ELR (cell line): ENCODE measurements at regions not wholly inside any gene's neighbourhood (a gene's known extent, or its start where the extent isn't known, plus 50 kb on each side); places are given as distances from the start of the nearest gene placed in this dataset.
A peak's percentile ranks its signal among the peaks of the same experiment; 100 is the strongest.

ENCODE experiments used
- DNase-seq: peaks from one replicate; pipeline ENCODE4 v3.0.0-alpha.2; 2015; ENCODE audit warnings: low read depth

GRCh38 chr21:25422610-25423608 lies 184.4 kb downstream of the MRPL39 start:
- DNase-seq: no peak

- DNase-seq: peak; percentile 77
These were observed 185.8 kb downstream of the MRPL39 start for GRCh38 chr21:25421321-25422028.

- DNase-seq: no peak
These were observed 186.4 kb downstream of the MRPL39 start for GRCh38 chr21:25420831-25421230.

GRCh38 chr21:25416669-25417068 lies 190.6 kb downstream of the MRPL39 start:
- DNase-seq: no peak

GRCh38 chr21:25412100-25412499 lies 195.2 kb downstream of the MRPL39 start:
- DNase-seq: peak; percentile 37

- no peak for DNase-seq
These were observed 197.3 kb downstream of the MRPL39 start for GRCh38 chr21:25409978-25410377.

- DNase-seq: no peak
These were observed 198.6 kb downstream of the MRPL39 start for GRCh38 chr21:25408666-25409065.

GRCh38 chr21:25406887-25407579 lies 200.2 kb downstream of the MRPL39 start:
- DNase-seq: no peak

- no peak for DNase-seq
These were observed 201.3 kb downstream of the MRPL39 start for GRCh38 chr21:25405984-25406383.

- no peak for DNase-seq
These were observed 204.9 kb downstream of the MRPL39 start for GRCh38 chr21:25402134-25402961.

- DNase-seq: no peak
These were observed 206.9 kb downstream of the MRPL39 start for GRCh38 chr21:25400427-25400826.

- DNase-seq: no peak
These were observed 208.7 kb downstream of the MRPL39 start for GRCh38 chr21:25398630-25399029.

- no peak for DNase-seq
These were observed 211.1 kb downstream of the MRPL39 start for GRCh38 chr21:25396135-25396711.

GRCh38 chr21:25391777-25392176 lies 215.5 kb downstream of the MRPL39 start:
- no peak for DNase-seq

GRCh38 chr21:25390701-25391100 lies 216.6 kb downstream of the MRPL39 start:
- no peak for DNase-seq

- DNase-seq: no peak
These were observed 219.6 kb downstream of the MRPL39 start for GRCh38 chr21:25387665-25388064.

- DNase-seq: peak; percentile 70
These were observed 221.3 kb downstream of the MRPL39 start for GRCh38 chr21:25385911-25386474.

GRCh38 chr21:25385341-25385740 lies 221.9 kb downstream of the MRPL39 start:
- DNase-seq: no peak

- DNase-seq: no peak
These were observed 222.5 kb downstream of the MRPL39 start for GRCh38 chr21:25384782-25385181.

- DNase-seq: no peak
These were observed 223.7 kb downstream of the MRPL39 start for GRCh38 chr21:25383545-25383944.

- no peak for DNase-seq
These were observed 225.3 kb downstream of the MRPL39 start for GRCh38 chr21:25381936-25382452.
